ENCODE measurements at regions not wholly inside any gene's neighbourhood (a gene's known extent, or its start where the extent isn't known, plus 50 kb on each side); places are given as distances from the start of the nearest gene placed in this dataset.

DNA sequence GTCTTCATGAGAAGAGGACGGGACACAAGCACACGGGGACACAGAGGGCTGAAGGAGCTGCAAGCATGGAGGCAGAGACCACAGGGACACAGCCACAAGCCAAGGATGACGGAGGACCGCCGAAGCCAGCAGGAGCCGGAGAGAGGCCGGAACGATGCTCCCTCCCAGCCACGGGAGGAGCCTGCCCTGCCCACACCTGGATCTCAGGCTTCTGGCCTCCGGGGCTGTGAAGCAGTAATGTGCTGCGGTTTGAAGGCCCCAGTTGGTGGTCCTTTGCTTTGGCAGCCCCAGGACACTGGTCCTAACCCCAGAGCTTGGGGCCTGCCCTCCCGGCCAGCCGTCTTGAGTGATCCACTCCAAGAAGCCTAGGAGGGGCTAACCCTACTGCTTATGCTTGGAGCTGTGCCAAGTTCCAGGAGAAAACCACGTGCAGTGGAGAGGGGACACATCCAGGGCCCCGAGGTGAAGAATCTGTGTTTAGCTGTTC is 85.9 kb downstream of the HMX1 start:
- no peaks in the 10 kb centered on the region for H3K4me1 ChIP-seq (ENCODE audit: control insufficient read depth in 2 of 2, insufficient read depth in 2 of 2, low read length in 2 of 2)
- DNase-seq (ENCODE audit: low read depth in 6 of 9, low spot score in 9 of 9): no peak
- peaks cover 0 to 1% of the 10 kb centered on the region in 2 donors for H3K9me3 ChIP-seq (ENCODE audit: control insufficient read depth in 2 of 2, insufficient read depth in 1 of 2, low read length in 1 of 2)
- H3K27ac ChIP-seq (ENCODE audit: low read depth in 1 of 2, low read length in 1 of 2): no peak overlapping the region
- no peaks in the 10 kb centered on the region for H3K27me3 ChIP-seq (ENCODE audit: control insufficient read depth in 2 of 2, insufficient read depth in 1 of 2, low read length in 1 of 2)
- H3K4me3 ChIP-seq (ENCODE audit: low read length in 2 of 2): no peak overlapping the region
- no peaks in the 10 kb centered on the region for H3K36me3 ChIP-seq (ENCODE audit: control insufficient read depth in 2 of 2, insufficient read depth in 2 of 2, low read length in 1 of 2)
- 81% methylated on average over 15 of the region's 15 CpGs for WGBS

DNA sequence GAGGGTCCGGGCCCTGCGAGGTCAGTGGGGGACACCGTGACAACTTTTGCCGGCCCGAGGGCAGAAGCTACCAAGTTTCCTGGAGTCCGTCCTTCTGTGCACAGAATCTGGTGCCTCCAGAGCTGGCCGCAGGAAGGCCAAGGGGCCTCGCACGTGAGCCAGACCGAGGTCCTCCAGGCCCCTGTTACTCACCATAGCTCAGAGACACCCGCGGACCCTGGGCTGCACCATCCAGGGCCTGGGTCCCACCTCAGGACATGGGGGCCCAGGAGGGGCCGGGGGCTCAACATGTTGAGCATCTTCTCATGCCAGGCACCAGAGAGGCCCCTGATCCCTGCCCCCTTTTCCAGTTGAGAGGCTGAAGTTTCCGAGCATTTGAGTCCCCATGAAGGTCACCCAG is 87.9 kb downstream of the HMX1 start:
- Histone ChIP-seq H3K4me1 (ENCODE audit: control insufficient read depth in 2 of 2, insufficient read depth in 2 of 2, low read length in 2 of 2) (no peaks in the 10 kb centered on the region), H3K9me3 (ENCODE audit: control insufficient read depth in 2 of 2, insufficient read depth in 1 of 2, low read length in 1 of 2) (no peaks in the 10 kb centered on the region), H3K4me3 (ENCODE audit: low read length in 2 of 2) (no peak overlapping the region), H3K36me3 (ENCODE audit: control insufficient read depth in 2 of 2, insufficient read depth in 2 of 2, low read length in 1 of 2) (no peaks in the 10 kb centered on the region), H3K27ac (ENCODE audit: low read depth in 1 of 2, low read length in 1 of 2) (no peak overlapping the region), H3K27me3 (ENCODE audit: control insufficient read depth in 2 of 2, insufficient read depth in 1 of 2, low read length in 1 of 2) (no peaks in the 10 kb centered on the region)
- DNase-seq (ENCODE audit: low read depth in 6 of 9, low spot score in 9 of 9): no peak
- WGBS: 92% methylated on average over 14 of the region's 14 CpGs

DNA sequence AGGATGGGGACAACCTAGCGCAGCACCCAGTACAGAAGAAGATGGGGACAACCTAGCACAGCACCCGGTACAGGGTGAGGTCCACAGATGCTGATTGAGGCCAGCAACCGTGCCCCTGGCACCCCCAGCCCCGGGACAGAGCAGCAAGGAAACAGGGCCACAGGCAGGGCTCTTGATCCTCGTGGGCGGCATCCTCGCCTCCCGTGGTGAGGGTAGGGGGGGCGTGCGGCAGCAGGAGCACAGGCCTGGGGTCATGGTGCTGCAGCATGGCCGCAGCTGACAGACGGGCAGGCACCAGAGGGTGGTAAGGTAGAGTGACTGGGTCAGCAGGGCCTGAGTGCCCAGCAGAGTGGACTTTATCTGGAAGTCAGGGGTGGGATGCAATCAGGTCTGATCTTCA is 89.5 kb downstream of the HMX1 start:
- Histone ChIP-seq H3K27ac (ENCODE audit: low read depth in 1 of 2, low read length in 1 of 2) (no peak overlapping the region), H3K36me3 (ENCODE audit: control insufficient read depth in 2 of 2, insufficient read depth in 2 of 2, low read length in 1 of 2) (no peaks in the 10 kb centered on the region), H3K9me3 (ENCODE audit: control insufficient read depth in 2 of 2, insufficient read depth in 1 of 2, low read length in 1 of 2) (no peaks in the 10 kb centered on the region), H3K4me3 (ENCODE audit: low read length in 2 of 2) (no peak overlapping the region), H3K4me1 (ENCODE audit: control insufficient read depth in 2 of 2, insufficient read depth in 2 of 2, low read length in 2 of 2) (no peaks in the 10 kb centered on the region), H3K27me3 (ENCODE audit: control insufficient read depth in 2 of 2, insufficient read depth in 1 of 2, low read length in 1 of 2) (no peaks in the 10 kb centered on the region)
- WGBS: 94% methylated on average over 12 of the region's 12 CpGs
- no peak for DNase-seq (ENCODE audit: low read depth in 6 of 9, low spot score in 9 of 9)

DNA sequence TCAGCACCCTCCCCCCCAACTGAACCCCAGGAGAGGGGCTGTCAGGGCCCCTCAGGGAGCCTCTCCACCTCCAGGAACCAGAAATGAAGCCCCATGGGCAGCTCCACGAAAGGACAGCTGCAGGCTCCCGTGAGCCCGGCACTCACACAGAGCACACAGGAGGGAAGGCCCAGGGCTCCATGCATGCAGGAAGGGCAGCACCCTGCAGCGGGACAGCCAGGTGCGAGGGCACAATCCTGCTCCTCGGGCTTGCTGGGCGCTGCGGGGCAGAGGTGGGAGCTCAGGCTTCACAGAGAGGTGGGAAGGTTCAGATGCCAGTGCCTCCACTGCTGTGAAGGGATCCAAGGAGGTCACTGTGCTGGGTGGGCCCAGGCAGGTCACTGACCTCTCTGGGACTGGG is 90.0 kb downstream of the HMX1 start:
- Histone ChIP-seq H3K27me3 (ENCODE audit: control insufficient read depth in 2 of 2, insufficient read depth in 1 of 2, low read length in 1 of 2) (no peaks in the 10 kb centered on the region), H3K4me1 (ENCODE audit: control insufficient read depth in 2 of 2, insufficient read depth in 2 of 2, low read length in 2 of 2) (no peaks in the 10 kb centered on the region), H3K4me3 (ENCODE audit: low read length in 2 of 2) (no peak overlapping the region), H3K36me3 (ENCODE audit: control insufficient read depth in 2 of 2, insufficient read depth in 2 of 2, low read length in 1 of 2) (no peaks in the 10 kb centered on the region), H3K27ac (ENCODE audit: low read depth in 1 of 2, low read length in 1 of 2) (no peak overlapping the region), H3K9me3 (ENCODE audit: control insufficient read depth in 2 of 2, insufficient read depth in 1 of 2, low read length in 1 of 2) (no peaks in the 10 kb centered on the region)
- DNase-seq (ENCODE audit: low read depth in 6 of 9, low spot score in 9 of 9): no peak
- 95% methylated on average over 8 of the region's 8 CpGs for WGBS

DNA sequence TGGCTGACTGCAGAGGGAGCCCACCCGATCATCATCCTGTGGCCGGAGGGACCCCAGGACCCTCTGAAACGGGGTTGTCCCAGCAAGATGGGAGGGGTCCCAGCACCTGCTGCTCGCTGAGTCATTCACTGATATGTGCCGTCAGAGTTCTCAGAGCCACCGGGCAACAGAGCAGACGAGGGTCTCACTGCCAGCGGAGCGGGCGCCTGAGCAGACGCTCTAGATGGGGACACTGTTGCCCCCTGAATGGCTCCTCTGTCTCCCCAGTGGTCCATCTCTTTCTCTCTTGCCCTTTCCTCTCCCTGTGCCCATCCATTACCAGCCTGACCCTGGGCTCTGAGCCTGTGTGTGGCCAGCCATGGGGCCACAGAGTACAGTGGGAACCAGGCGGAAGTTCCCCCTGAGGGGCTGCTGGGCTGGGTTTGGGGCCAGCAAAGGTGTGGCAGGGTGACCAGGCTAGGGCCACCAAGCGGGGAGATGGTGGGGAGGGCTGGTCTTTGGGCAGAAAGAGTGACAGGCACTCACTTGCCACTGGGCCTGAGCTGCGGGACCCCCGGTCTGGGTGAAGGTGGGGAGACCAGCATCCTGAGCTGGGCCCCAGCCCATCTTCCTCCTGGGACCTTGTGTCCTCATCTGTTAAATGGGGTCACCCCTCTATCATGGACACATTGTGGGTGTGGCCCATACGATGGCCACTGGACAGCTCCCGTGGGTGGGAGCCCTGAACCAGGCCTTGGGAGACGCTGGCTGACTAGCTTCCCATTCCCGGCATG is 90.9 kb downstream of the HMX1 start:
- H3K4me1 ChIP-seq (ENCODE audit: control insufficient read depth in 2 of 2, insufficient read depth in 2 of 2, low read length in 2 of 2): no peaks in the 10 kb centered on the region
- 82% methylated on average over 19 of the region's 19 CpGs for WGBS

DNA sequence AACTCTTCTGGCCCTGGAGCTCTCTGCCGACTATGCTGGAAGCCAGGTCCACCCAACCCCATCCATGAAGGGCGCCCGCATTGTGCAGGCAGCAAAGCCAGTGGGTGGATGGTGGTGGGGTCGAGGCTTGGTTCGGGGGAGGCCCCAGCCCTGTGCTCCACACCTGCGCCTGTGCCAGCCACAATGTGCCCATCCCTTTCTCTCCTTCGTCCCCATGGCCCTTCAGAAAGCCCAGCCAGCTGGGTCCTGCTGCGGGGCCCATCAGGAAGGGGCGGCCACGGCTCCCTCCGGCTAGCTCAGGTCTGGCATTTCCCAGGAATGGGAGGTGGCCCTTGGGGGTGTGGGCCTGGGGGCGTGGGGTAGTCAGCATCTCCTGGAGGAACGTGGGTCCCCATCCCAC is 91.6 kb downstream of the HMX1 start:
- H3K9me3 ChIP-seq (ENCODE audit: control insufficient read depth in 2 of 2, insufficient read depth in 1 of 2, low read length in 1 of 2): no peaks in the 10 kb centered on the region
- no peaks in the 10 kb centered on the region for H3K36me3 ChIP-seq (ENCODE audit: control insufficient read depth in 2 of 2, insufficient read depth in 2 of 2, low read length in 1 of 2)
- H3K27ac ChIP-seq (ENCODE audit: low read depth in 1 of 2, low read length in 1 of 2): no peak overlapping the region
- DNase-seq (ENCODE audit: low read depth in 6 of 9, low spot score in 9 of 9): no peak
- H3K27me3 ChIP-seq (ENCODE audit: control insufficient read depth in 2 of 2, insufficient read depth in 1 of 2, low read length in 1 of 2): no peaks in the 10 kb centered on the region
- no peak overlapping the region for H3K4me3 ChIP-seq (ENCODE audit: low read length in 2 of 2)
- 78% methylated on average over 13 of the region's 13 CpGs for WGBS
- H3K4me1 ChIP-seq (ENCODE audit: control insufficient read depth in 2 of 2, insufficient read depth in 2 of 2, low read length in 2 of 2): no peaks in the 10 kb centered on the region

More for the DNA sequence above, 90.9 kb downstream of the HMX1 start:
- H3K27me3 ChIP-seq (ENCODE audit: control insufficient read depth in 2 of 2, insufficient read depth in 1 of 2, low read length in 1 of 2): no peaks in the 10 kb centered on the region
- no peak overlapping the region for H3K4me3 ChIP-seq (ENCODE audit: low read length in 2 of 2)
- H3K9me3 ChIP-seq (ENCODE audit: control insufficient read depth in 2 of 2, insufficient read depth in 1 of 2, low read length in 1 of 2): no peaks in the 10 kb centered on the region
- H3K36me3 ChIP-seq (ENCODE audit: control insufficient read depth in 2 of 2, insufficient read depth in 2 of 2, low read length in 1 of 2): no peaks in the 10 kb centered on the region
- no peak for DNase-seq (ENCODE audit: low read depth in 6 of 9, low spot score in 9 of 9)
- H3K27ac ChIP-seq (ENCODE audit: low read depth in 1 of 2, low read length in 1 of 2): no peak overlapping the region

DNA sequence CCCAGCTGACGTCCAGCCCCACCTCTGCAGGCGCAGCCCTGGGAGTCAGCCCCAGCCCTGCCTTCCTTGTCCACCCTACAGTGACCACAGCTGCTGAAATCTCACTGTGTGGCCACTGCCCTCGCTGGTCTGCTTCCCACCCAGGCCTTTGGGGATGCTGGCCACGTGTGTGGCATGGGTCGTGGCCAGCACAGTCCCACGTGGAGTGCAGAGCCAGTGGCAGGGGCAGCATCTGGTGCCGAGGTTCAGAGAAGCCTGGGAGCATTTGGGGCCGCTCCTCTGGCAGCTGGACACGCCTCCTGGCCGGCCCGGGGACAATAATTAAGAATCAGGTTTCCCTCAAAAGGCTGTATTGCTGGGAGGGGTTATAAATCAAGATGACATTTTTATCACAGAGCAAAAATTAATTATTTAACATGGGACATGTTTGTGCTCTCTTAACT is 92.1 kb downstream of the HMX1 start:
- no peak overlapping the region for H3K27ac ChIP-seq (ENCODE audit: low read depth in 1 of 2, low read length in 1 of 2)
- no peaks in the 10 kb centered on the region for H3K4me1 ChIP-seq (ENCODE audit: control insufficient read depth in 2 of 2, insufficient read depth in 2 of 2, low read length in 2 of 2)
- WGBS: 75% methylated on average over 11 of the region's 11 CpGs
- H3K4me3 ChIP-seq (ENCODE audit: low read length in 2 of 2): no peak overlapping the region
- H3K9me3 ChIP-seq (ENCODE audit: control insufficient read depth in 2 of 2, insufficient read depth in 1 of 2, low read length in 1 of 2): no peaks in the 10 kb centered on the region
- no peaks in the 10 kb centered on the region for H3K36me3 ChIP-seq (ENCODE audit: control insufficient read depth in 2 of 2, insufficient read depth in 2 of 2, low read length in 1 of 2)
- no peak for DNase-seq (ENCODE audit: low read depth in 6 of 9, low spot score in 9 of 9)
- no peaks in the 10 kb centered on the region for H3K27me3 ChIP-seq (ENCODE audit: control insufficient read depth in 2 of 2, insufficient read depth in 1 of 2, low read length in 1 of 2)

DNA sequence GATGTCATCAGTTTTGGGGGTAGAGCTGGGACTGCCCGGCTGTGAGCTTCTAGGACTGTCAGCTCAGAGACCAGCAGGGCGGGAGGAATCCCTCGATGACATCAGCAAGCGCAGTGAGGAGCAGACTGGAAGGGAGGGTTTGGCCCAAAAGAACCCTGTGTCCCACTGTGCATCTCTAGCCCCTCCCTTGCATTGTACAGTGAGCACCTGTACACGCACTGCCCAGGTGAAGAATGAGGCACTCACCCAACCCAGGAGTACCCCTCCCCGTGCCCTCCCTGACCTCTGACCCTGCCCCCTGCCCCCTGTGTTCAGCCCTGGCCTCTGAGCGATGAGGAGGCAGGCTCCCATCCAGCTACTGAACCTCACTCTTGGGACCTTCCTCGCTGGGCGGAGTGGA is 92.9 kb downstream of the HMX1 start:
- H3K27ac ChIP-seq (ENCODE audit: low read depth in 1 of 2, low read length in 1 of 2): no peak overlapping the region
- DNase-seq (ENCODE audit: low read depth in 6 of 9, low spot score in 9 of 9): no peak
- no peaks in the 10 kb centered on the region for H3K36me3 ChIP-seq (ENCODE audit: control insufficient read depth in 2 of 2, insufficient read depth in 2 of 2, low read length in 1 of 2)
- 93% methylated on average over 9 of the region's 9 CpGs for WGBS
- no peaks in the 10 kb centered on the region for H3K27me3 ChIP-seq (ENCODE audit: control insufficient read depth in 2 of 2, insufficient read depth in 1 of 2, low read length in 1 of 2)
- no peaks in the 10 kb centered on the region for H3K4me1 ChIP-seq (ENCODE audit: control insufficient read depth in 2 of 2, insufficient read depth in 2 of 2, low read length in 2 of 2)
- H3K9me3 ChIP-seq (ENCODE audit: control insufficient read depth in 2 of 2, insufficient read depth in 1 of 2, low read length in 1 of 2): no peaks in the 10 kb centered on the region
- H3K4me3 ChIP-seq (ENCODE audit: low read length in 2 of 2): no peak overlapping the region

DNA sequence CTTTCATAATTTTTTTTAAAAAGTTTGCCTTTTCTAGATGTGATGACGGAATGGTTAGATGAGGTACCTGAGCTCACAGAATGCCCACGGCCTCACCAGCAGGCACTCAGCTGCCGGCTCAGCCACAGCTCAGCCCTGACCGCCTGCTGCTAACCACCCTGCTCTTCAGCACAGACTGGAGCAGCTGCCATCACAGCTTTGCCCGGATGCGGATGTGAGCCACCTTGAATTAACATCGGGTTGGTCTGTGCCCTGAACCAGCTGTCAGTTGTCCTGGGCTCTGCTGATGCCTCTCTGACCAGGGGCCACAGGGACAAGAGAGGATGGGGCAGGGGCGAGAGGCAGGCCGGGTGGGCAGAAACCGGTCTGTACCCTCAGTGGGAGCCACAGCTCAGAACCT is 93.3 kb downstream of the HMX1 start:
- H3K4me1 ChIP-seq (ENCODE audit: control insufficient read depth in 2 of 2, insufficient read depth in 2 of 2, low read length in 2 of 2): no peaks in the 10 kb centered on the region
- no peaks in the 10 kb centered on the region for H3K27me3 ChIP-seq (ENCODE audit: control insufficient read depth in 2 of 2, insufficient read depth in 1 of 2, low read length in 1 of 2)
- H3K27ac ChIP-seq (ENCODE audit: low read depth in 1 of 2, low read length in 1 of 2): no peak overlapping the region
- H3K4me3 ChIP-seq (ENCODE audit: low read length in 2 of 2): no peak overlapping the region
- 85% methylated on average over 10 of the region's 10 CpGs for WGBS
- no peaks in the 10 kb centered on the region for H3K36me3 ChIP-seq (ENCODE audit: control insufficient read depth in 2 of 2, insufficient read depth in 2 of 2, low read length in 1 of 2)
- H3K9me3 ChIP-seq (ENCODE audit: control insufficient read depth in 2 of 2, insufficient read depth in 1 of 2, low read length in 1 of 2): no peaks in the 10 kb centered on the region
- DNase-seq (ENCODE audit: low read depth in 6 of 9, low spot score in 9 of 9): no peak

Data from thymus (tissue), 11 donors.